Astrocyte (in vitro differentiated cells and primary cell): ENCODE measurements at regions not wholly inside any gene's neighbourhood (a gene's known extent, or its start where the extent isn't known, plus 50 kb on each side); places are given as distances from the start of the nearest gene placed in this dataset.

Source experiments
- DNase-seq: peaks from one replicate; pipeline ENCODE4 v3.0.0-alpha.2; 2010; ENCODE audit warnings: low read depth
- FAIRE-seq: peaks from 2 replicates; lab custom pipeline; 2011; peaks lifted over from hg19 to GRCh38; lab: Jason Lieb, UNC
- H2AFZ ChIP-seq: 2 replicates; pipeline ENCODE4 v1.6.0; 2012; ENCODE audit warnings: low read depth, low read length, inconsistent platforms
- H3K27ac ChIP-seq: 2 replicates; pipeline ENCODE4 v1.5.1; 2011; ENCODE audit warnings: low read depth, low read length, inconsistent platforms
- H3K27me3 ChIP-seq: 2 replicates; pipeline ENCODE4 v1.6.0; 2011; ENCODE audit warnings: low read length, inconsistent platforms; ENCODE audit not compliant: insufficient read depth
- H3K36me3 ChIP-seq: 2 replicates; pipeline ENCODE4 v1.5.1; 2011; ENCODE audit warnings: low read length, inconsistent platforms; ENCODE audit not compliant: insufficient read depth
- H3K4me1 ChIP-seq: 2 replicates; pipeline ENCODE4 v1.5.1; 2011; ENCODE audit warnings: low read length, inconsistent platforms; ENCODE audit not compliant: insufficient read depth
- H3K4me2 ChIP-seq: 2 replicates; pipeline ENCODE4 v1.6.0; 2012; ENCODE audit warnings: low read length, inconsistent platforms
- H3K4me3 ChIP-seq: 2 replicates; pipeline ENCODE4 v1.5.1; 2011; ENCODE audit warnings: low read depth, mild to moderate bottlenecking, low read length, inconsistent platforms; ENCODE audit not compliant: insufficient read depth
- H3K79me2 ChIP-seq: 2 replicates; pipeline ENCODE4 v1.6.0; 2012; ENCODE audit warnings: mild to moderate bottlenecking, low read length, inconsistent platforms; ENCODE audit not compliant: insufficient read depth
- H3K9ac ChIP-seq: 2 replicates; pipeline ENCODE4 v1.6.0; 2012; ENCODE audit warnings: mild to moderate bottlenecking, low read length, inconsistent platforms
- H3K9me3 ChIP-seq: 2 replicates; pipeline ENCODE4 v1.5.1; 2012; ENCODE audit warnings: low read depth, mild to moderate bottlenecking, low read length, inconsistent platforms; ENCODE audit not compliant: insufficient read depth
- H4K20me1 ChIP-seq: 2 replicates; pipeline ENCODE4 v1.6.0; 2012; ENCODE audit warnings: low read length, inconsistent platforms; ENCODE audit not compliant: insufficient read depth
- H3K27ac Mint-ChIP-seq: one replicate; pipeline ENCODE4 v1.8.0; 2021; ENCODE audit warnings: mild to moderate bottlenecking, mixed read lengths; ENCODE audit not compliant: unreplicated experiment
- H3K27me3 Mint-ChIP-seq: one replicate; pipeline ENCODE4 v1.8.0; 2021; ENCODE audit warnings: low read depth, mixed read lengths; ENCODE audit not compliant: unreplicated experiment
- H3K36me3 Mint-ChIP-seq: one replicate; pipeline ENCODE4 v1.8.0; 2021; ENCODE audit warnings: low read depth, mixed read lengths; ENCODE audit not compliant: unreplicated experiment
- H3K4me1 Mint-ChIP-seq: one replicate; pipeline ENCODE4 v1.8.0; 2021; ENCODE audit warnings: low read depth, mixed read lengths; ENCODE audit not compliant: unreplicated experiment
- H3K4me3 Mint-ChIP-seq: one replicate; pipeline ENCODE4 v1.8.0; 2021; ENCODE audit warnings: mild to moderate bottlenecking, moderate library complexity, mixed read lengths; ENCODE audit not compliant: unreplicated experiment
- H3K9me3 Mint-ChIP-seq: one replicate; pipeline ENCODE4 v1.8.0; 2021; ENCODE audit warnings: mild to moderate bottlenecking, mixed read lengths; ENCODE audit not compliant: unreplicated experiment
- CTCF ChIP-seq: IDR thresholded peaks from 2 replicates; pipeline ENCODE4 v1.5.1; 2011; ENCODE audit warnings: low read depth, mild to moderate bottlenecking, inconsistent platforms, low read length, moderate library complexity; ENCODE audit not compliant: insufficient read depth
- EZH2 ChIP-seq: IDR thresholded peaks from 2 replicates; pipeline ENCODE4 v1.6.1; 2012; ENCODE audit warnings: mild to moderate bottlenecking, low read length, inconsistent platforms; ENCODE audit not compliant: insufficient read depth

DNA sequence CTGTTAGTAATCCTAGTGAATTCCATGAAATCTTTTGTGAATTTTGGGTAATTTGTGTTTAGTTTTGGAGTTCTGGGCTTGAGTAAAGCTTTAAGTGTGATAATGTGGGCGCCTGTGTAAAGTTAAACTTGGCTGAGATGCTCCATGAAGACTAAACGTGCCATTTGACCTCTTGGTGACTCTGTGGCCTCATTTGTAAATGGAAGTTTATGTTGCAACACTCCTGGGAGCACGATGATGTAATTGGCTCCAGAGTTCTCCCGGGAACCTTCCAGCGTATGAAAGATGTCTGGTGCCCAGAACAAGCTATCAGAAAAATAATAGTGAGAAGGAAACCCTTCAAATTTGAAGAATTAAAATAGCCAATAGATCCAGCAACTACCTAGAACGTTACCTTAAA is 981.2 kb downstream of the TLE4 start:
- H3K36me3 ChIP-seq: no peaks in the 10 kb centered on the region
- no peak overlapping the region for H3K27ac Mint-ChIP-seq
- no peaks in the 10 kb centered on the region for H3K27me3 Mint-ChIP-seq
- no peaks in the 10 kb centered on the region for H3K4me1 Mint-ChIP-seq
- no peaks in the 10 kb centered on the region for H3K9me3 Mint-ChIP-seq
- H2AFZ ChIP-seq: no peak overlapping the region
- H4K20me1 ChIP-seq: no peaks in the 10 kb centered on the region
- H3K4me2 ChIP-seq: no peak overlapping the region
- no peak overlapping the region for H3K27ac ChIP-seq
- no peak overlapping the region for H3K4me3 Mint-ChIP-seq
- no peaks in the 10 kb centered on the region for H3K27me3 ChIP-seq
- no peaks in the 10 kb centered on the region for H3K9me3 ChIP-seq
- H3K4me1 ChIP-seq: no peaks in the 10 kb centered on the region
- no peak for FAIRE-seq
- no peak overlapping the region for H3K4me3 ChIP-seq
- no peak overlapping the region for H3K9ac ChIP-seq
- H3K79me2 ChIP-seq: no peaks in the 10 kb centered on the region
- no peaks in the 10 kb centered on the region for H3K36me3 Mint-ChIP-seq
- no peak for DNase-seq
- no peak for TF ChIP-seq EZH2
- no peak for TF ChIP-seq CTCF

DNA sequence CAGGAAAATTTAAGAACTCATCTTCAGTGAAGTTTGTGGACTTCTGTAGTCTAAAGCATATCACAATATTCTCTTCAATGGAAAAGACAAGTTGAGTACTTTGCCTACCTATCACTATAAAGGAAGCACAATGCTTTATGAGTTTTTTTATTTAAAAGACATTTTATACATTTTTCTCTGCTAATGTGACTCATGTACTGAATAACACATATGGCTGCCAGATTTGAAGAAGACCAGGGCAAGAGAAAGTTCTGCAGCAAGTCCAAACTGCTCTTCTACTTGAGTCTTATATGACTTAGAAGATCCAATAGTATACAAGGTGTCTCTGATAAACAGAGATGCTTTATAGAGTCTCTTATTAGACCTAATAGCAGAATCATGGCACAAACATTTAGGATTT is 978.4 kb downstream of the TLE4 start:
- H3K27ac ChIP-seq: no peak overlapping the region
- DNase-seq: no peak
- no peaks in the 10 kb centered on the region for H3K27me3 ChIP-seq
- no peak overlapping the region for H3K4me3 ChIP-seq
- no peaks in the 10 kb centered on the region for H3K4me1 Mint-ChIP-seq
- TF ChIP-seq CTCF: no peak
- no peak for TF ChIP-seq EZH2
- H4K20me1 ChIP-seq: no peaks in the 10 kb centered on the region
- no peak overlapping the region for H3K4me3 Mint-ChIP-seq
- no peaks in the 10 kb centered on the region for H3K27me3 Mint-ChIP-seq
- no peak for FAIRE-seq
- no peak overlapping the region for H2AFZ ChIP-seq
- H3K9ac ChIP-seq: no peak overlapping the region
- no peaks in the 10 kb centered on the region for H3K36me3 ChIP-seq
- no peaks in the 10 kb centered on the region for H3K9me3 Mint-ChIP-seq
- no peaks in the 10 kb centered on the region for H3K9me3 ChIP-seq
- H3K36me3 Mint-ChIP-seq: no peaks in the 10 kb centered on the region
- H3K4me2 ChIP-seq: no peak overlapping the region
- no peak overlapping the region for H3K27ac Mint-ChIP-seq
- H3K4me1 ChIP-seq: no peaks in the 10 kb centered on the region
- no peaks in the 10 kb centered on the region for H3K79me2 ChIP-seq

DNA sequence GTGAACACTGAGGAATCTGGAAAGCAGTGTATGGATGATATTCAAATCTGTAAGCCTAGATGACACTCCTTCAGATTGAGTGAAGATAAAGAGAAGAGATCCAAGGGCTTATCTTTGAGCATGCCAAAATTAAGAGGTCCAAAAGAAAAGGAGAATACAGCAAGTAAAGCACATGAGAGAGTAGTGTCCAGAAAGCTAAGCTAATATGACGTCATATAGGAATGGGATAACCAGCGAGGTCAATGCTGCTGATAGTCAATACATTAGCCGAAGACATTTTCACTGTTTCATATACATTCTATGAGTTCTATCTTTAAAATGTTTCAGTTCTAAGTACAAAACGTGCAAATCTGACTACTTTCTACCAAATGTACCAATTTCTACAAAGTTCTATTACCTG is 975.8 kb downstream of the TLE4 start:
- no peaks in the 10 kb centered on the region for H3K9me3 ChIP-seq
- no peak overlapping the region for H3K9ac ChIP-seq
- Mint-ChIP-seq H3K9me3 (no peaks in the 10 kb centered on the region), H3K27me3 (no peaks in the 10 kb centered on the region), H3K27ac (no peak overlapping the region), H3K36me3 (no peaks in the 10 kb centered on the region), H3K4me3 (no peak overlapping the region), H3K4me1 (no peaks in the 10 kb centered on the region)
- no peak overlapping the region for H3K4me3 ChIP-seq
- H2AFZ ChIP-seq: no peak overlapping the region
- TF ChIP-seq EZH2: no peak
- TF ChIP-seq CTCF: no peak
- H3K27me3 ChIP-seq: no peaks in the 10 kb centered on the region
- no peaks in the 10 kb centered on the region for H3K36me3 ChIP-seq
- H4K20me1 ChIP-seq: no peaks in the 10 kb centered on the region
- H3K4me1 ChIP-seq: no peaks in the 10 kb centered on the region
- DNase-seq (no peak), FAIRE-seq (no peak)
- no peak overlapping the region for H3K27ac ChIP-seq
- no peak overlapping the region for H3K4me2 ChIP-seq
- no peaks in the 10 kb centered on the region for H3K79me2 ChIP-seq
